ENCODE measurements at regions not wholly inside any gene's neighbourhood (a gene's known extent, or its start where the extent isn't known, plus 50 kb on each side); places are given as distances from the start of the nearest gene placed in this dataset.
"Not testable (repeated sequence)": the region's sequence is repeated elsewhere in the genome, so short reads cannot be mapped to it uniquely, and the experiment has no call there.

- no peak for DNase-seq
These were observed 110.7 kb upstream of the C2CD4B start for GRCh38 chr15:62275831-62276230.

DNA sequence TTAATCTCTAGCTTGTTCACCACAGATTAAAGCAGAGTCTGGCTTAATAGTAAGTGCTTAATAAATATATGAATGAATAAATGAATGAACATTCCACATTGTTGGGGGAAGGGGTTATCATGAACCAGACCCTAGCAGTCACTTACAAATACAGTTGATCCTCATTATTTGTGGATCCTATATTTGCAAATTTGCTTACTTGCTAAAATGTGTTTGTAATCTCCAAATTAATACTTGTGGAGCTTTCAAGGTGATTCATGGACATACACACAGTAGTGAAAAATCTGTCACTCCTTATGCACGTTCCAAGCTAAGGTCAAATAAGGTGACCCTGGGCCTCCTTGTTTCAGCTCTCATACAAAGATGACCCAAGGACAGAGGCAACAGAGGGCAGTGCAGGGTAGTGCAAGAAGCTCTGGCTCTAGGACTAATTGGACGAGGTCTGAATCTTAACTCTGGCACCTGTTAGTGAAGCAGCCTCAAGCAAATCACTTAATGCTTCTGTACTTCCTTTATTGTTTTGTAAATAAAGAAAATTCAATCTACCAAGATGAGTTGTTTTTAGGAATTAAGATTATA lies 112.8 kb upstream of the C2CD4B start:
- DNase-seq = no peak

DNA sequence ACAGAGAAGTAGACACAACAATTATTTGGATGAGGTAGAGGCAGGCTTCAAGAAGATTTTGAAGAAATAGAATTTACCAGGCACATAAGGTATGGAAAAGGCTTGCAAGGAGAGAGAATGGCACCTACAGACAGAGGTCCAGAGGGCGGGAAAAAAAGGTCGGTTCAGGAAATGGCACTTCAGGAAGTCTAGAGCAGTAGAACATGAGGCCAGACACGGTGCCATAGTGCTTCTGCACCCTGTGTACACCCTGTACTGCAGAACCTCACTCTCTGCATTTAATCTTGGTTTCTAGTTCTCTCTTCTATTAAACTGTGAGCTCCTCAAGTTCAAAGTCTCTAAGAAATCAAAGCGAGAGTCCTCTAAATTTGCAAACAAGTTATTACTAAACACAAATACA lies 113.4 kb upstream of the C2CD4B start:
- DNase-seq = no peak

DNA sequence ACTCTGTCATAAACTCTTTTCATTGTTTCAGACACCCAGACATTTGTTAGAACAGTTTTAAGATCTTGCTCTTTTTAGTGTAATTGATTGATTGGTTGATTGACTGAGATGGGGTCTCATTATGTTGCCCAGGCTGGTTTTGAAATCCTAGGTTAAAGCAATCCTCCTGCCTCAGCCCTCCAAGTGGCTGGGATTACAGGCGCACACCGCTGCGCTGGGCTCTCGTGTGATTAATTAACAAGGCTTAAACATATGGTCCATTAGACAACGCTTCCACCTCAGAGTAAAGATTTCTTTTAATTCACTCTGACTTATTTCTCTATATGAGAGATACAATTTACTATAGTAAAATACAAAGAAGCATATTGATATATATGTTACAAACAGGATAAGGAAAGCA lies 114.0 kb upstream of the C2CD4B start:
- DNase-seq = no peak

DNA sequence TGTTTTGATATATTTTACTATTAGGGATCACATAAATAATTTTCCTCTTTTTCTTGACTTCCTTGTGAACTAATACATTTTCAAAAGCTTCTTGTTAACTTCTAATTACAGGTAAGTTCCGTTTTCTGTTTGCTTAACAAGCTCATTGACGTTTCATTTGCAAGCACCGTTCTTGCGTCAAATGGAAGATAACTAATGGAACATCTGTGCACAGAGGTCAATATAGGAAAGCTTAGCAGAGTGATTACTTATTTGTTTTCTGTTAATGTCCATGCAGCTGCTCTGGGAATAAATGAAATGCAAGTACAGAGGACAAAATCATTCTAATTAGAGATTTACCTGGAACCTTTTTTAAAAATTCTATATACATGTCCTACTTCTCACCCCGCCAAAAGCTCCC lies 115.5 kb upstream of the C2CD4B start:
- DNase-seq = no peak

DNA sequence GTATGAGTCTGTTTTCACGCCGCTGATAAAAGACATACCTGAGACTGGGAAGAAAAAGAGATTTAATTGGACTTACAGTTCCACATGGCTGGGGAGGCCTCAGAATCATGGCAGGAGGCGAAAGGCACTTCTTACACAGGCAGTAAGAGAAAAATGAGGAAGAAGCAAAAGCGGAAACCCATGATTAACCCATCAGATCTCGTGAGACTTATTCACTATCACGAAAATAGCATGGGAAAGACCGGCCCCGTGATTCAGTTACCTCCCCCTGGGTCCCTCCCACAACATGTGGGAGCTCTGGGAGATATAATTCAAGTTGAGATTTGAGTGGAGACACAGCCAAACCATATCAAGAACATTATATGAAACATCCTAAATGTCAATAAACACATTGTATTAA lies 116.7 kb upstream of the C2CD4B start:
- DNase-seq = not testable (repeated sequence)

DNA sequence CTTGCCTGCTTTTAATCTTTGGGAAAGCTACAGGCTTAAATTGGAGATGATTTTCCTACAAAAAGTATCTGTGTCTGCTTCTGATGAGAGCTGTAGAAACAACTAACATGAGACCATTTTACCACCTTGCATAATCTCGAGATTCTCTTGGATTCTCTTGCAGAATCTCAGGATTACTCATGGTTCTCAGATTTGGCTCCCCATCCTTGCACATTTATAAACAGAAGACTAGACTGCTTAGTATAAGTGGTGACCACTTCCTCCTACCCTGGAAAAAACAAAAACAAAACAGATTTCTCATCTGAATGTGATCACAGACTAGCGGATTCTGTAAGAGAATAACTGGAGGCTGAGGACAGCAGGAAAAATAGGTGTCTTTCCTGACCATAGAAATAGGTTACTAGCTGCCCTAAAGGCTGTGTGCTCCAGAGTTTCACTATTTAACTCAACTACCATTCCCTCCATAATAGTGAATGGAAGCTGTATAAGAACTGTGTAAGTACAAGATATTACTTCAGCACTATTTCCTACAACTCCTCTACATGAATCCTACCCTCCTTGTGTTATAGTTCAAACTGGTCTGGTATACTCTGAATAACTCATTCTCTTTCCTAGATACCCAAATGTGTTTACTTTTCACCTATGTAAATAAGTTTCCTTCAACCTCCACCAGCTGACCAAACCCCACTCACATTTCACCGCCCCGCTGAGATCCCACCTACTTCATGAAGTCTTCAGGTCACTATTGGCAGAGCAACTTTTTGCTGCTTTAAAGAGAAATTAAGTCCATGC lies 122.2 kb upstream of the C2CD4B start:
- no peak for DNase-seq

GRCh38 chr15:62288361-62289017 lies 123.4 kb upstream of the C2CD4B start:
- no peak for DNase-seq

DNA sequence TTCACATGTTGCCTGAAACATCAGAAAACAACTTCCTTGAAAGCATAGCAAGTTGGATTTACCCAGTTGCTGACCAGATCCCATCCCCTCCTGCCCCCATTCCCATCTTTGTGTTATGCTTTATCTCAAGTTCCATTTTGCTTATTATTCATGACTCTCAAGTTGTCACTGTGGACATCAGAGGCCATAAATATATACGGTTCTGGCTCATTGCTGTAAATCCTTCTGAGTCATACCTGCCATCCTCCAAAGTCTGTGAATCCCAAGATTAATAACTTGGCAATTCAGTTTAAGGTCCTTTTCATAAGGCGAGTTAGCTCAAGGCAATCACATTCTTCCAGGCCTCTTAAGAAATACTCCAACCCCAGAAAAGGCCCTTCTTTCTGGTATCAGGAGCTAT lies 126.2 kb upstream of the C2CD4B start:
- no peak for DNase-seq

GRCh38 chr15:62296756-62297507 lies 131.8 kb upstream of the C2CD4B start:
- DNase-seq = no peak

DNA sequence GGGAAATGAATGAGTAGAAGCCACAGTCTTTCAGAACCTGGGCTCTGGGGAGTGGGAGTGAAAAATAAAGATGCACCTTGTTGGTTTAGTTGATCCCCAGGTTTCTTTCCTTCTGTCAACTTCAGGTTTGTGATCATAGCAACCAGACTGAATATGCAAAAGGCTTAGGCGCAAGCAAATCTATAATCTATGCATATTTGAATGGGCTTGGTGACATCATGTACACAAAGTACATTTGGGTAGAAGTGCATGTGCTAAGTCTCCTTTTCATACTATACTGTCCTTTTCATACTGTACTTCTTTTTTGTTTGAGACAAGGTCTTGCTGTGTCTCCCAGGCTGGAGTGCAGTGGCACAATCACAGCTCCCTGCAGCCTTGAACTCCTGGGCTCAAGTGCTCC lies 132.4 kb upstream of the C2CD4B start:
- DNase-seq = no peak

- no peak for DNase-seq
These were observed 132.8 kb upstream of the C2CD4B start for GRCh38 chr15:62297933-62298332.

GRCh38 chr15:62298811-62299210 lies 133.7 kb upstream of the C2CD4B start:
- no peak for DNase-seq

GRCh38 chr15:62299541-62299940 lies 134.5 kb upstream of the C2CD4B start:
- no peak for DNase-seq

DNA sequence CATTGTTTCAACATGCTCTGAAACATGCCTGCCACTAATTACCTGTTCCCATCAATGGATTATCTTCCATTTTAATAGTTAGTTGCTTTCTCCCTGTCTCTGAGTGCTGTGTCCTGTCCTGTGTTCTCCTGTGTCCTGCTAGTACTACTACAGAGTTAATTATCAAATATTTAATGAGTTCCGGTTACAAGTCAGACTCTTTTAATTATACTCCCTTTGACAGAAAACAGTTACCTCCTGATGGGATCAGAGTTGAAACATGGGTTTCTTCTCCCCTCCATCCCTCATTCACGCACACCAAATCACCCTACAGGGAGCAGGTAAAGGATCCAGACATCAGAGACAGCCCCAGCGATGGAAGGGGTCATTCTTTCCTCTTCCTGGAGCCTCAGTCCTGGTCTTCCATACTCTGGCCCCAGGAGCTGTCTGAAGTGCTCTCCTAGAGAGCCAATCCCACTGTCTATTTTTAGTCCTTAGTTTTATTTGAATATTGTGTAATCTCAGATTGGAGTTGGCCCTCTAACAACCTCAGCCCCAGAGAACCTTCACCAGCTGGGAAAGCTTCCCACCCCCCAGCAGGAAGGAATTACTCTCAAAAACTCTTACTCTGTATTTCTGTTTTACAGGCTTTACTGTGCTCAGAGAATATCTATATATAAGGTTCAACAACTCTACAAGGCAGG lies 137.0 kb upstream of the C2CD4B start:
- no peak for DNase-seq

- DNase-seq = peak; percentile 30 to 43
These were observed 141.9 kb upstream of the C2CD4B start for GRCh38 chr15:62306851-62307504.

DNA sequence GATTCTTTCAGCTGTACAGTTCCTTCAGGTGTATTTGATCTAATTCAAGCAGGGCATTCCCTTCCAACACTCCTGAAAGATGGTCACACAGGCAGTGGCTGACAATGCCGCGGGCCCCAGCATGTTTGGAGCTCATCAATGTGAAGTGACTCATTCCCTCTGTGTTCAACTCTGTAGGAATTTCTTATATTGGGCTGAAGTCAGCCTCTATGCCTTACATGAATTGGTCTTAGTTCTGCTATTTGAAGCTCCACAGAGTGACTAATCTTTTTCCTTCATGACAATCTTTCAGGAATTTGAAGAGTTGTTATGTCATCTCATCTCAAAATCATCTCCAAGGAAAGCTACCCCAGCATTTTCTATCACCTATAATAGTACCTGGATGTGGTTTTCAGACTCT lies 142.5 kb upstream of the C2CD4B start:
- no peak for DNase-seq

DNA sequence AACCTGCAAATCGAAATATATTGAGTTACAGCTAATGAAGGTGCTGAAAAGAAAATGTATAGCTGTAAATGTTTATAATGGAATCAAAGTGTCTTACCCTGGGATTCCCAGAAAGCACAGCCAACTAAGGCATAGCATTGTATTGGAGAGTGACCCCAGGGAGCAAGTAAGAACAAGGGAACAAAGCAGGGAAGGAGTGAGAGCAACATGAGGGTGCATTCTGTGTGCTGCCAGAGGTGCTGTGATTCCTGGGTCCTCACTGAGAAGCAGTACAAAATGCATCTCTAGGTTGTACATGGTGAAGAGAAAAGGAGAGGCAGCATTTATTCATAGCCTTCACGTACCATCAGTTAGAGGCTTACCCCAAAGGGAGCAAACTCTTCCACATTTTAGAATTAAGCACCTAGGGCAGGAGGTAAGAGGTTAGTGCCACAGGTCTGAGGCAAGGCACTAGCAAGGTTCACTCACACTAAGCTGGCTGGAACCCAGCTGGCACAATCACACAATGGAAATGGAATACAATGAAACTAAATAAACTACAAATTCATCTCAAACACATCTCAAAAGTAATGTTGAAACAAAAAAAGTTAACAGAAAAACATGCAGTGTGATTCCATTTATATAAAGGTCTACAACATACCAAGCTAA lies 151.5 kb upstream of the C2CD4B start:
- DNase-seq = no peak

DNA sequence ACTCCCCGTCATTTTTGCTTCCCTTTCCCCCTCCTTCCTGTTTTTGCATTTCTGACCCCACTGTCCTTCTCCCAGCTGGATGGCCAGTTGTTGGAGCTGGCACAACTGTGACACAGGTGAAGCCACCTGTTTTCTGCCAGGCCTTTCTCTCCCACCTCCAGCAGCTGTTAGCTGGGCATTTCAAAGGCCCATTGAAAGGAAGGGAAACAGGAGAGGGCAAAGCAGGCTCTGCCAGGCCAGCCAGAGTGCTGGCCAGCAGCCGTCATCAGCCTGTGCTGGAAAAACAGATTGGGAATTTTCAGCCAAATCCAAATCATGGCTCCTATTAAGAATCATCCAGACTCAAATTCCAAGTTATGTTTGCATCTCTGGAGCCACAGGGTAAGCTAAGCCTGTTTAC lies 155.2 kb upstream of the C2CD4B start:
- DNase-seq = no peak

GRCh38 chr15:62323353-62323890 lies 158.3 kb upstream of the C2CD4B start:
- DNase-seq = no peak

- no peak for DNase-seq
These were observed 159.3 kb upstream of the C2CD4B start for GRCh38 chr15:62324382-62324781.

GRCh38 chr15:62325597-62325996 lies 160.5 kb upstream of the C2CD4B start:
- no peak for DNase-seq

Measured in NCI-H1930 (cell line).